Hippocampal formation (tissue), 2 donors: ENCODE measurements at regions not wholly inside any gene's neighbourhood (a gene's known extent, or its start where the extent isn't known, plus 50 kb on each side); places are given as distances from the start of the nearest gene placed in this dataset.

Source experiments
- DNase-seq, 2 donors: peaks; one replicate each; lab custom pipeline; 2025; lab: John Stamatoyannopoulos, UW

DNA sequence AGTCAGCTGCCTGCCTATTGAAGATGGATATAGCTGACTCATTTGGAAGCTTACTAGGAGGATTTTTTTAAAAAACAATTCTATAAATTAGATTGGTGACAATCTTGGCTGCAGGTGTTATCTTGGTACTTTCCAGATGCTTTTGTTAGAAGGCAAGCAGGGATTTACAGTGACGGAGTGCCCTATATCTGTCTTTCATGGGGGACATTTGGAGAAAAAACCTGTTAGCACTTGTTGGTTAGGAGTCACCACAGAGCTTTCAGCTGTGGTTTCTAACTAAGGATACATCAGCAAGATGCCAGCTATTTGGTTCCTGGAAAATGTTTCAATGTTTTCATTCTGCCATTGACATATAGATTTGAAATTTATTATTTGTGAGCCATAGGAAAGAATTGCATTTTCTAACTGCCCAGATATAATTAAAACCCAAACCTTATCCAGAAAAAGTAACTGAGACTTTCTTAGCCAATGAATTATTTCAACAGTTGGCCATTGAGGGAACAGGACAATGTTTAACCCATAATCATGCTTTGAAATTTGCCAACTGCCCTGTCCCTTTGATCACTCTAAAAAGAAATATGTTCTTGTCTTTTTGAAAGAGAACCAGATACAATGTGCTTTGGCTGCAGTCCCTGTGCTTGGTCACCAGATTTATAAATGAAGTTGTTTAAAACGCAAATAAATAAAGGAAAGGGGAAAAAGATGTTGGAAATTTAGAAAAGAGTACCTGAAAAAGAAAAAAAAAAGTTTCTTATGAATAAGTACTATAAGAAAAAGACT is 761.0 kb upstream of the CXADR start:
- no peak for DNase-seq

DNA sequence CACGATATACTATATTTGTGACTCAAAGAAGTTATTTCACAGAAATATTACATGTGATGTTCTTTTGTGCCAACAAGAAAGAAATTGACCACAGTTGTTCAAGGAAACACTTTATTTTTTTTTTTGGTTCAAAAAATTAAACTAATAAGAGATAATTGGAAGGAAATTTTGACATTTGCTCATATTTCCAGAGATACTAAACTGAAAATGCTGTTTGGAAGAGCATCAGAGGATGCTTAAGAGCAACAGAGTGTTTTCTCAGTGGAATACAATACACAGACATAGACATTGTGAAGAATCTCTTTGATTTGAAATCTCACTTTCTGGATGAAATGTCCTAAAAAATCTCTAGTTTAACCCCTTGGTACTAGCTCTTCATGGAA is 760.4 kb upstream of the CXADR start:
- no peak for DNase-seq

DNA sequence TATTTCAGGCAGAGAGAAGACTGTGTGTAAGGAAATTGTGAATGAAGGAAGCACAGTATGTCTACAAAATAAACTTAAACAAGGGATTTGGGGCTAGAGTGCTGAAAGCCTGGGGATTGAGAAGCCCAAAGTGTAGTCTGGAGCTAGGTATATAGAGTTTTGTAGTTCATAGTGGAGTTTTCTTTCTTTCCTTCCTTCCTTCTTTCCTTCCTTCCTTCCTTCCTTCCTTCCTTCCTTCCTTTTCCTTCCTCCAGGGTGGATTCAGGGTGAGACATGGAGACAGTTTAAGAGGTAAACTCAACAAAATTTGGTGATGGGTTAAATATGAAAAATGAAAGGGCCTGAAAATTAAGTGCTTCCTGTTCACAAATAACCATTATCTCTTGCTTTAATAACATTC is 757.8 kb upstream of the CXADR start:
- DNase-seq: no peak

DNA sequence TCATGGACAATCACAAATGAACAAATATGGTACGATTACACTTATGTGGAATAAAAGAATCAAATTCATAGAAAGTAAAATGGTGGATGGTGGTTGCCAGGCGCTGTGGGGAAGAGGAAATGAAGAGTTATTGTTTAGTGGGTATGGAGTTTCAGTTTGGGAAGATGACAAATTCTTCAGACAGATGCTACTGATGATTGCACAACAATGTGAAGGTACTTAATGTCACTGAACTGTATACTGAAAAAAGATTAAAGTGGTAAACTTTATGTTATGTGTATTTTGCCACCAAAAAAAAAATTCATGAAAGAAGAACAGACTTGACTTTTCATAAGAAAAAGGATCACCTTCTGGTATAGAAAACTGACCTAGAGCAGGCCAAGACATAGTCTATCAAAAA is 745.6 kb upstream of the CXADR start:
- no peak for DNase-seq

DNA sequence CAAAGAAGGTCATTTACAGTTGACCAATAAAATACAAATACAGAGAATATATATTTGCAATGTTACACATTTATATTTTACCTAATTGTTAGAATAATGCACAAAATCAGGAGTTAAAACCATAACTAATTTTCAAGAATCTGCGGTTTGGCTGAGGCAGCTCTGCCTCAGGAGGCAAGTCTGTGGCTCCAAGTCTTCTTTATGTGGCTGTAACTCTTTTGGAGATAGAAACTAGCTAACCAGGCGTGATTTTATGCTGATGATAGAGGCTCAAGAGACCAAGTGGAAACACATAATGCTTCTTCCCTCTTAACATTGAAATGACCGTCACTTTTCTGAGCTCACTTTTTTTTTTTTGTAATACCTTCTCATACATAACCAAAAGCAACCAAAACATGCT is 744.7 kb upstream of the CXADR start:
- DNase-seq: no peak

DNA sequence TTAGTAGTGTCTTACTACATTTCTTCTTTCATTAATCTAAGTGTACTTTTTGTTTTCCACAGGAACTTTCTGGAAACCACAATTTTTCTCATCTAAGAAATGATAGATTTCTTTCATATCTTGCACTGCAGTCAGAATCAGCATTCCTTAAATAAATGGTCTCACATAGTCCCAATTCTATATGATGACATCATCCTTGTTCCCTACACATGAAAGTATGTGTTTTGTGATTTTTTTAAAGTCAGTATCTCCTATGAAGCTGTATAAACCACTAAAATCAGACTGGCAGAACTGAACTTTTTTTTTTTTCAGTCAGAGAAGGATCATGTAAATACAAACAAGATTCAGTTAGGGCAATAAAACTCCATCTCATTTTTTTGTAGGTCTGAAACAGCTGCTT is 742.6 kb upstream of the CXADR start:
- no peak for DNase-seq

DNA sequence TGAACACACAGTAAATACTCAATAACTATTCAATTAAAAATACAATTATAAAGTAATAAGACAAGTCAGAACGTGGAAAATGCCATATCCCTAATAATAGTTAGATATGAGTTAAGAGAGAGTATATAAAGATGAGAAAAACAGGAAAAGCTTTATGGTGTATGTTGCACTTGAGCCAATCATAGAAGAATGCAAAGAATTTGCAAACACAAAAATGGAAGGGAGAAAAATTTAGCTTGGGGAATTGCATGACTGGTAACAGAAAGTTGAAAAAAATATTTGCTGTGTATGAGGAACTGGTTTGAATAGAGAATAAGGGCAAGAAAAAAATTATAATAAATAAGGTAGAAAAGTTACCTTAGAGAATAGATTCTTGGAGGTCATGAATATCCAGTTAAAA is 739.6 kb upstream of the CXADR start:
- DNase-seq: no peak

DNA sequence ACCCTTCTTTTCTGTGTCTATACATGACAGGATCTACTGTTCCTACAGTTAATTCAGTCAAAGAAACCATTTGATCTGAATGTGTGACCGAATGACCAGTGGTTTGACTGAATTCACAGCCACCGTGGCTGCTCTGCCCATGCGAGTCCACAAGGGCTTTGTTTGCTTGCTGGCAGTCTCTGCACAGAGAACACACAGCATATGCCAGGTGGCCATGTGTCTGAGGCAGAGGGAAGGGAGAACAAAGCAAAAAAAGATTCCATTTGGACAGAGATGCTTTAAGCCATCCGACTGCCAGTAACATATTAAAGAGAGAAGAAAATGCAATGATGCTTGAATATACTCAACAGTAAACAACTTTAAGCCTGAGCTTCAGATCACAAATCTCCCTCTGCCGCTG is 737.8 kb upstream of the CXADR start:
- DNase-seq: peak; percentile 18 to 52

DNA sequence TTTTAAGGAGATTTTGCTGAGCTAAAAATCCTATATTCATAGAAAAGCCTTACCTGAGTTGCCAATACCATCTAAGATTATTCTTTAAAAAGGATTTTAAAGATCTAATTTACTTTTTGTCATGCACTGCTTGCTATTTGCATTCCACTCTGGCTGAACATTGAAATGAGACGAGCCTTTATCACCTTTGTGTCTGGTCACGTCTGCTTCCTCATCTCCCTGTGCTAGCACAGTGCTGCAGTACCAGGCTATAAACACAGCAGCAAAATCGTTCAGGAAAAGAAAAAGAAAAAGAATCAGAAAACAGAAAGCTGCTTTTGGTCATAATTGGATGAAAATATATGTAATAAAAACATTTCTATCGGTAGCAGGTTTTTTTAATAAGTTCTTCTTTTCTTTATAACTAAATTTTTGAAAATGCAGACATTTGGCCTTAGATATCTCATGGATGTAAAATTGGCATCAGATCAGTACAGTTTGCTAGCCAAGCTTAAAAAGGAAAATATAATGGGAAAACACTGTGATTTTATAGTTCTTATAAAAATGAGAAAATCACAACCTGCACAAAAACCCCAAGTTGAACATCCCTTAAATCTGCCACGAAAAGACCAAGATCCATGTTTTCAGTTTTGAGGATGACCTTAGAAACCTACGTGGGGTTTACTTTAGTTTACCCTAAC is 735.7 kb upstream of the CXADR start:
- no peak for DNase-seq

DNA sequence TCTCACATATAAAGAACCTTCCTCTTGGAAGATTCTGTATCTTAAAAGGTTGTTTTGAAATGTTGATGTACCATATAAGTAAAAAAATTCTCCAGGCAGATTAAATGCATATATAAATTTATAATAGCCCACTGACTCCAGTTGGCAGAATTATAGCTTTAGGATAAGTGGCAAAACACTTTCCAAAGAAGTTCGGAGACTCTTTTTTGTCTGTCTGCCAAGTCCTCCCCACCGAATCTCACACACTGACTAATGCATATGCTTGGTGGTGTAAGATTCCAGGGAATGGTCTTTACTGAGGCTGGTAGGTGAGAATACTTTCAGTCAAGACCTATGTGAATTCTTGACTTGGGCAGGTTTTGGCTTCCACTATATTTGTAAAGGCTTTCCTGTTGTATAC is 724.3 kb upstream of the CXADR start:
- no peak for DNase-seq

DNA sequence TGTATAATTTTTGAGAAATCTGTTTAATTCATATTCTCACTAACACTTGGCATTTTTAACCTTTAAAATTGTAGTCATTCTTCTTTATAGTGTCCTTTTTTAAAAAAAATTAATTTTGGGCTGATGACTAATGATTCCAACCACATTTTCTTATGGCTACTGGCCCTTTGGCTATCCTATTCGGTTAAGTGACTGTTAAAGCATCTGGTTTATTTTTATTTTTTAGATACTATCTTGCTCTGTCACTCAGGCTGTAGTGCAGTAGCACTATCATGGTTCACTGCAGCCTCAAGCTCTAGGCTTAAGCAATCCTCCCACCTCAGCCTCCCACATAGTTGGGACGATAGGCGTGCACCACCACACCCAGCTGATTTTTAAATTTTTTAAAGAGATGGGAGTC is 723.2 kb upstream of the CXADR start:
- no peak for DNase-seq

DNA sequence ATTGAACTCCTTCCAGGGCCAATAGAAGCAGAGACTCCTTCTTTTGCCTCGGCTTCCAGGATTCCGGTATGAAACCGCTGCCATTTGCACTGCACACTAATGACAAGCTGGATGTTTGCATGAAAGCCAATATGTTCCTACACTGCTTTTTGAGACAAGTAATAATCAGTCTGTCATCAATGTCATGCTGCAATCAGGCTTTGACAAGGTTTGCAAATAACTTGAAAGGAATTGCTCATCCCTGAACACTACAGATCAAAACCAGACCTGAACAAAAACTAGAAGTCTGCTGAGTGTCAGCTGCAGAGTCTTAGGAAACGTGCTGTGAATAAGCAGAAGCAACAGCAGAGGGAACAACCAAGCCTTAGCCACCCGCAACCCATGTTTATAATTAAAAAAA is 720.7 kb upstream of the CXADR start:
- no peak for DNase-seq

DNA sequence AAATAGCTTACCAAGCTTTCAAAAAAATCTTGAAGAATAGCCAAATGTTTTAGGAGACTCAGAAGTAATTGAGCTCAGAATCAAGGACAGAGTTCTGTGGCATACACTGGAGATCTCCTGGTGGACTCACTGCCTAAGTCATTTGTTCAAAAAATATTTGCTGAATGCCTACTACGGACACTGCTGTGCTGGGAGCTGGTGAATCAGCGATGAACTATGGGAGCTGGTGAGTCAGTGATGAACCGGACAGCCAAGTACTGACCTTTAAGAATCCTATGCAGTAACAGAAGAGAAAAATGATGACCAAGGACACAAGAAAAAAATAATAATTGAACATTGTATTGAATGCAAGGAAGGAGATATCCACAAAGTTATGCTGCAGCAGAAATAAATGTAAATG is 717.9 kb upstream of the CXADR start:
- DNase-seq: no peak

DNA sequence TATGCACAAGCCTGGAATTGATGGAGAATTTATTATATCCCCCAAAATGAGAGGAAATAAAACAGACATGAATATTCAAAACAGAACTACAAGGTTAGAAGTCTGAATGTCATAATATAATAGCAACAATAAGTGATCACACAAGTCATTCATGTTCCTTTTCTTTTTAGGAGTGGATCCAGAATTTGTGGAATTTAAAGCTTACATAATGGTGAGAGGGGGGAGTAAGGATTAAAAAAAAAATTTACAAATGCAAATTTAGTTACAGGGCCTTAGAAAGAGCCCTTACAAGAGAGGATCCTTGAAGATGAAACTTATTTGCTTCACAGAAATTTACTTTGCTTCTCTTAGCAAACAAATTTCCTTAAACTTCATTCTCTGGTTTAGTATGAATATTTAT is 716.1 kb upstream of the CXADR start:
- DNase-seq: no peak

DNA sequence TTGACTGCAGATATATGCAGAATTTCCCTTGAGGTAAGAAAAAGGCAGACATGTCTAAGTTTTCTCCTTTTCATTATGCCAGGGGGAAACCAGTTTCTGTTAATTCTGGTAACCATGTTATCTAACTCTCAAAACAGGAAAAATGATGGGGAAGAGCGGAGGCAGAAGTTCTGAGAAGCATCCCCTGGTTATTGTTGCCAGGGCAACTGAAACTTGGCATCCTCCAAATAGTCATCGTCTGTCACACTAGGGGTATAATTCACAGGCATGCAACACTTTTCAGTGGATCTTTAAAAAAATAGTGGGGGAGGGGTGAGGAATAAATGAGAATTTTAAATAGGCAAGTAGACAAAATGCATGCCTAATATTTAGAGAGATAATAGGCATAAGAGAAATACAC is 715.3 kb upstream of the CXADR start:
- DNase-seq: peak in 1 of 2 donors; percentile 14

DNA sequence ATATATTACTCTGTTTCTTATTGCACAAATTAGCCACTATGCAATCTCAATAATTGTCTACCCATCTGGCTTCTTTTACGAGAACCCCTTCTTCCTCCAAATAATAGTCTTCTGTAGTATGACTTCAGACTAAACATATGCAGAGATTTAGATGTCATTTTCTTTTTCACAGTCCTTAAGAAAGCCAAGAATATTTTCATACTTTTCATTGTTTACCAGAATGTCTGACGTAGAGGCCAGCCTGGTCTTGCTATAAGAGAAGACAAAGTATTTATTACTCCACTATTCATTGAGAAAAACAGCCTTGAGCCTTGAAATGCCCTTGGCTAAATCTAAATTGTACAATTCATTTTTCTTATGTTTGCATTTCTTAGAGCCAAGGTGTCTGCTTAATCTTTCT is 714.9 kb upstream of the CXADR start:
- DNase-seq: no peak

DNA sequence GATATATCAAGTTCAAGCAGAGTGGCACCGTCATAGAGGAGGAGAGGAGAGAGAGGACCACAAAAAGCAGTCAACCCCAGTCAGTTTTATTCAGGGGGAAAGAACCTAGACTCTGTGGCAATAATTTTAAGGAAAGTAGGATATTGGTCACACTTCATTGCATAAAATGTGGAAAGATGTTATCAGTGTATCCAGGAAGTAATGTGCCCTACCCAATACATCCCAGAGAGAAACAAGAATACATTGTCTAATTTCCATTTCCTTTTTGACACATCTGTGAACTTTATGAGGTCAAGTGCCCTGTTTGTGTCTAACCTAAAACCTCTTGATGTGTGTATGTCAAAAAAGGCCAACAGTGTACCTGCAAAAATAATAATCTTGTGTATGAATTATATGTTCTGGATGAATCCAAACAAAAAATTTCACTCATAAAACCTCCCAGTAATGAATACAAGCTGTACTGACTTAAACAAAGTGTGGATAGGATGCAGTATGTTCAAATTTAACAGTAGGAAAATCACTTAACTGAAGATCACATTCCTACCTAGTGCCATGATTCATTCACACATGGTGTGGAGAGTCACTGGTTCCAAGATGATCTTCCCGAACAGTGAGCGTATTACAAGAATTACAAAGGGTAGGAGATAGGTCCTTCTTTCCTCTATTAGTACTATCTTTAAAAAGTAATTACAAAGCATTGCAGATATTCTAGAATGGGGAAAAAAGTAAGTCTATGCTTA is 712.1 kb upstream of the CXADR start:
- DNase-seq: no peak

DNA sequence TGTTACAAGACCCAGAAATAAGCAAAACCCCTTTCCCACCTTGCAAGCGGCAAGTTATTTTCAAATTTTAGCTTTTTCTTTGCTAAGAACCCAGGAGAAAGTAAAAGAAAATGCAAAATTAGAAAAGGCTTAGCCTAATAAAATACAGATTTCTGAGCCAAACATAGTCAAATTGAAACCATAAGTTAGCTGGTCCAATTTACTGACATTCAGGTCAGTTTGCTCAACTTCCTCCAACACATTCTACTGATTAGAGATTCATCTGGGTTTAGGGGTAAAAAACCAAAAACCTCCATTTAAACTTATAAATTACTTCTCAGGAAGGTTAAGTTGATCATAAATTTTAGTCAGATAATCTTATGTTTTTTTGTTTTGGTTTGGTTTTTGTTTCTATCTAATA is 701.8 kb upstream of the CXADR start:
- DNase-seq: no peak

DNA sequence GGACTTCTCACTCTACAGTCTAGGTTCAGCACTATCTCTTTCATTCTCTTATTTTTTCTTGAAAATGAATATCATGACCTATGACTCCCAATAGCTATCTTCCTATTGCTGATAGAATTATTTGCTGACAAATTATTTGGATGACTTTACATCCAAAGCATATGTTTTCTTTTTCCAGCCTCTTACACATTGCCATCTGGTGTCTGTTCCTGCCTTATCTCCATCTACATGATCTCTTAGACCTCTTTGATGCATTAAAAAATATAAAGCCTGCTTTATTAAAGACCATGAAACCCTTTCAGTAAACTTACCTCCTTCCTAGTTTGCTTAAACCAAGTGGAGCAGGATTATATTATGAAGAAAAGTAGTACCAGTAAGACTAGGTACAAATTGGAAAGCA is 700.9 kb upstream of the CXADR start:
- DNase-seq: no peak

DNA sequence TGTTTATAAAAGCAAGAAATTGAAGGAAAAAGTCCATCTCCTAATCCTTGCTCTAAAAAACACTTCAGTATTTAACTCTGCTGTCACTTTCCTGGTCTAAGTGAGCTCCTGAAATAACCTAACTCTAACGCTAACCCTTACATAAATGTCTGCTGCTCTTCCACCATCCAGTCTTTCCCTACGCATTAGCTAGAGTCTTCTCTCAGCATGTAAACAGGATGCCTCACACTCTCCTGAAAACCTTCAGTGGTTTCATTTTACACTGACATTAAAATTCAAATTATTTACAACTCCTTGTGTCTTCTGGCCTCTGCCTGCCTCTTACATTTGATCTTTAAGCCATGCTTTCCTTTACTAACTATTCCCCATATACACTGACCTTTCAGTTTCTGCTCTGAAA is 697.6 kb upstream of the CXADR start:
- DNase-seq: no peak

DNA sequence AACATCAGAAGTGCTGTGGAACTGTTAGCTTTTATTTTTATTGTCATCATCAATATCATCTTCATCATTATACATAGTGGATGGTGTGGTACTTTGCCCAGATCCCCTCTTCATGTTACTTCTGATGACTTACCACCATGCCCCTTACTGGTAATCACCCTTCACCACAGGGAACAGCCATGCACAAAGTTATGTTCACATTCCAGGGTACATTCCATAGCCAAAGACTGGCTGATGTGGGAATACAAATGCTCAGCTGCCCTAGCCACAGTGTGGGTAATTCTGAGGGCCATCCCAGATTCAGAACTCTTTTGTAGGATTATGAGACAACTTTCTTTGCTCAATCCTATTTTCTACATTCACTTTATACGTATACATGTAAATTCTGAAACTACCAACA is 691.3 kb upstream of the CXADR start:
- DNase-seq: no peak

DNA sequence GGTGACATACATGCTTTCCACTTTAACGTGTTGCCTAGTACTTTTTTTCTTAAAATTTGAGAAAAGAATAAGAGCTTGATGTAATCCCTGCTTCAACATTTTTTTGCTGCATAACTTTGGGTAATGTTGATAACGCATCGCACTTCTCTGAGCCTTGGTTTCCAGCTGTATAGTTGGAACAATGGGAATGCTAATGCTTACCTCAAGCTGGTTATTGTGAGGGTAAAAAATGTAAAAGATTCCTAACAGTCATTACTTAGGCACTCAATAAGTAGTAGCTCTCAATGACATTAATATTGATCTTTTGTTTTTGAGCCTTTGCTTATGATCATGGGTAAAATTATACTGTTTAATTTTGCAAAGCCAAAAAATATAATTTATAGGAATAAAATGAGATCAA is 683.3 kb upstream of the CXADR start:
- DNase-seq: no peak

DNA sequence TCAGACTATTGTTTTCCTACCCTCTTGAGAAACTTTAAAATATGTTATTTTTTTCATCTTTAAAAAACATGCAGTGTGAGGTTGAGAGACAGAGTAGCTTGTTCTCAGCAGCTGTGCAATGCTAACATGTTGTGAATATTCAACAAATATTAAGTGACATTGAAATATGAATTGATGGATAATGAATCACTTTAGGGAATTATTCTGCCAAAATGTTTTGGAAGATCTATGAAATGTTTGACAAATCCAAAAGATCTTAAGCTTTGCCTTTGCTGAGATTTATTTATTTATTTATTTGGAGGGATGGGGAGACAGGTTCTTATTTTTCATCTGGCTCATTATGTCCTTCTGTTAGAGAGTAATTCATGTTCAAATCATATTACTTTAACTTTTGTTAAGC is 680.1 kb upstream of the CXADR start:
- DNase-seq: no peak
